ENCODE measurements at regions not wholly inside any gene's neighbourhood (a gene's known extent, or its start where the extent isn't known, plus 50 kb on each side); places are given as distances from the start of the nearest gene placed in this dataset.

GRCh38 chr9:79471580-79472543 is 99.9 kb upstream of the TLE4 start:
- no peak for TF ChIP-seq POLR2AphosphoS5 (IDR thresholded peaks at IDR 0.05)
- no peak for TF ChIP-seq POLR2A (IDR thresholded peaks at IDR 0.05)
- no peak for TF ChIP-seq CTCF (IDR thresholded peaks at IDR 0.05)

Measured in stomach (tissue), 4 donors.